GM12874 (cell line): ENCODE measurements at regions not wholly inside any gene's neighbourhood (a gene's known extent, or its start where the extent isn't known, plus 50 kb on each side); places are given as distances from the start of the nearest gene placed in this dataset.

Experiments
- CTCF ChIP-seq: IDR thresholded peaks from 2 replicates; pipeline ENCODE4 v1.5.1; 2011; ENCODE audit warnings: low read depth, mild to moderate bottlenecking, control low read depth, low read length, moderate library complexity; ENCODE audit not compliant: insufficient read depth

- no peak for TF ChIP-seq CTCF
These were observed 52.1 kb downstream of the GSC start for GRCh38 chr14:94717808-94718207.

- no peak for TF ChIP-seq CTCF
These were observed 52.9 kb downstream of the GSC start for GRCh38 chr14:94716976-94717375.

- no peak for TF ChIP-seq CTCF
These were observed 56.8 kb downstream of the GSC start for GRCh38 chr14:94713115-94713514.

GRCh38 chr14:94710731-94711130, 59.2 kb downstream of the GSC start:
- TF ChIP-seq CTCF = no peak

- 0 out of 2 replicates have a peak, but pooled peaks have one; percentile 3 for TF ChIP-seq CTCF
These were observed 62.4 kb downstream of the GSC start for GRCh38 chr14:94707494-94707893.

- TF ChIP-seq CTCF = no peak
These were observed 63.8 kb downstream of the GSC start for GRCh38 chr14:94706133-94706532.

- TF ChIP-seq CTCF = no peak
These were observed 67.3 kb downstream of the GSC start for GRCh38 chr14:94702629-94703028.
